Right atrium auricular region (tissue), 2 donors: ENCODE measurements at regions not wholly inside any gene's neighbourhood (a gene's known extent, or its start where the extent isn't known, plus 50 kb on each side); places are given as distances from the start of the nearest gene placed in this dataset.

Experiments used
- DNase-seq: peaks from one replicate; pipeline ENCODE4 v3.0.0-alpha.2; 2019; ENCODE audit warnings: low spot score
- H3K27ac ChIP-seq, 2 donors: fragments of 200-600 bp; sonication (generic); 1 replicate in 1 of 2; 2 replicates in 1 of 2; pipeline ENCODE4 v1.5.1; 2016 to 2019
- H3K27me3 ChIP-seq, 2 donors: fragments of 200-600 bp; sonication (generic); one replicate each; pipeline versions ENCODE4 v1.5.1 to v1.6.0; 2017 to 2019
- H3K36me3 ChIP-seq: fragments of 200-600 bp; sonication (generic); one replicate; pipeline ENCODE4 v1.5.1; 2016
- H3K4me1 ChIP-seq, 2 donors: fragments of 200-600 bp; sonication (generic); one replicate each; pipeline versions ENCODE4 v1.5.1 to v1.6.0; 2017 to 2019
- H3K4me3 ChIP-seq, 2 donors: fragments of 200-600 bp; sonication (generic); 1 replicate in 1 of 2; 2 replicates in 1 of 2; pipeline ENCODE4 v1.5.1; 2017 to 2019; ENCODE audit warnings: mild to moderate bottlenecking in 1 of 2, moderate library complexity in 1 of 2
- H3K9me3 ChIP-seq, 2 donors: fragments of 200-600 bp; sonication (generic); one replicate each; pipeline ENCODE4 v1.5.1; 2019
- CTCF ChIP-seq, 2 donors: fragments of 200-600 bp; sonication (generic); IDR thresholded peaks; one replicate each; pipeline ENCODE4 v1.5.1; 2019; ENCODE audit warnings: antibody characterized with exemption in 2 of 2

- Histone ChIP-seq H3K4me1 (peaks cover 0 to 91% of the 10 kb centered on the region in 2 donors), H3K4me3 (no peak overlapping the region), H3K27ac (peak overlapping the region; percentile 81 to 91), H3K36me3 (no peaks in the 10 kb centered on the region), H3K27me3 (no peaks in the 10 kb centered on the region), H3K9me3 (no peaks in the 10 kb centered on the region)
- DNase-seq = no peak
- TF ChIP-seq CTCF (IDR thresholded peaks at IDR 0.05) = no peak
Measured at GRCh38 chr2:134140251-134140661, 113.6 kb upstream of the MGAT5 start.

- H3K4me3 ChIP-seq = no peak overlapping the region
- H3K27ac ChIP-seq = peak overlapping the region; percentile 37 to 81
- peaks cover 0 to 94% of the 10 kb centered on the region in 2 donors for H3K4me1 ChIP-seq
- no peaks in the 10 kb centered on the region for H3K9me3 ChIP-seq
- TF ChIP-seq CTCF (IDR thresholded peaks at IDR 0.05) = no peak
- H3K36me3 ChIP-seq = no peaks in the 10 kb centered on the region
- no peak for DNase-seq
- H3K27me3 ChIP-seq = no peaks in the 10 kb centered on the region
Measured at GRCh38 chr2:134141598-134142340, 112.1 kb upstream of the MGAT5 start.

GRCh38 chr2:134142341-134142738 is 111.5 kb upstream of the MGAT5 start:
- peaks cover 0 to 94% of the 10 kb centered on the region in 2 donors for H3K4me1 ChIP-seq
- H3K27me3 ChIP-seq = no peaks in the 10 kb centered on the region
- no peak for DNase-seq
- peak overlapping the region in 1 of 2 donors; percentile 81 for H3K27ac ChIP-seq
- TF ChIP-seq CTCF (IDR thresholded peaks at IDR 0.05) = no peak
- H3K4me3 ChIP-seq = no peak overlapping the region
- no peaks in the 10 kb centered on the region for H3K9me3 ChIP-seq
- no peaks in the 10 kb centered on the region for H3K36me3 ChIP-seq

DNA sequence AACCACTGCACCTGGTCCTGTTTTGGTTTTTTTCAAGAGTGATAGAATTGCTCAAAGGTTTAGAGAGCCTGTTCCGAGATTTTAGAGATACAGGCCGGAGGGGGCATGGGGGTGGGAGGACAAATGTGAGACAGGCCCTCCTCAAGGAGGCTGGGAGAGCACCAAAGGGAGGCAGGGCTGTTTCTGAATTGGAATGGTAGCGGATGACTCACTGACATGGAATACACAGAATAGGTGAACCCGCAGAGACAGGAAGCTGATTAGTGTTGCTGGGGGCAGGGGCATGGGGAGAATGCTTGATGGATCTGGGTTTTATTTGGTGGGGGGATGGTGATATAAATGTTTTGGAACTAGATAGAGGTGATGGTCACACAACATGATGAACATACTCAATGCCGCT is 111.0 kb upstream of the MGAT5 start:
- H3K4me1 ChIP-seq = peaks cover 0 to 93% of the 10 kb centered on the region in 2 donors
- H3K36me3 ChIP-seq = no peaks in the 10 kb centered on the region
- H3K9me3 ChIP-seq = no peaks in the 10 kb centered on the region
- DNase-seq = no peak
- no peaks in the 10 kb centered on the region for H3K27me3 ChIP-seq
- no peak overlapping the region for H3K4me3 ChIP-seq
- no peak for TF ChIP-seq CTCF (IDR thresholded peaks at IDR 0.05)
- peak overlapping the region; percentile 5 to 55 for H3K27ac ChIP-seq

GRCh38 chr2:134143568-134143967 is 110.3 kb upstream of the MGAT5 start:
- Histone ChIP-seq H3K27ac (peak overlapping the region; percentile 5 to 55), H3K9me3 (no peaks in the 10 kb centered on the region), H3K4me1 (peaks cover 0 to 86% of the 10 kb centered on the region in 2 donors), H3K4me3 (no peak overlapping the region), H3K27me3 (no peaks in the 10 kb centered on the region), H3K36me3 (no peaks in the 10 kb centered on the region)
- DNase-seq = no peak
- TF ChIP-seq CTCF (IDR thresholded peaks at IDR 0.05) = no peak
